ENCODE measurements at regions not wholly inside any gene's neighbourhood (a gene's known extent, or its start where the extent isn't known, plus 50 kb on each side); places are given as distances from the start of the nearest gene placed in this dataset.
A peak's percentile ranks its signal among the peaks of the same experiment; 100 is the strongest.

GRCh38 chr3:176554264-176554663 is 643.0 kb downstream of the TBL1XR1 start:
- DNase-seq (ENCODE audit: low read depth): no peak
- H3K4me3 ChIP-seq (replicated peaks; ENCODE audit: low read depth, low read length): no peak overlapping the region
- TF ChIP-seq CTCF (IDR thresholded peaks at IDR 0.05; ENCODE audit: low read length, missing control alignments): no peak

- no peak for DNase-seq (ENCODE audit: low read depth)
- TF ChIP-seq CTCF (IDR thresholded peaks at IDR 0.05; ENCODE audit: low read length, missing control alignments): no peak
- H3K4me3 ChIP-seq (replicated peaks; ENCODE audit: low read depth, low read length): no peak overlapping the region
Observed at GRCh38 chr3:176526942-176527341, 670.3 kb downstream of the TBL1XR1 start.

- peak; percentile 8 for DNase-seq (ENCODE audit: low read depth)
- no peak for TF ChIP-seq CTCF (IDR thresholded peaks at IDR 0.05; ENCODE audit: low read length, missing control alignments)
- no peak overlapping the region for H3K4me3 ChIP-seq (replicated peaks; ENCODE audit: low read depth, low read length)
Observed at GRCh38 chr3:176526225-176526624, 671.1 kb downstream of the TBL1XR1 start.

- H3K4me3 ChIP-seq (replicated peaks; ENCODE audit: low read depth, low read length): no peak overlapping the region
- DNase-seq (ENCODE audit: low read depth): no peak
- TF ChIP-seq CTCF (IDR thresholded peaks at IDR 0.05; ENCODE audit: low read length, missing control alignments): no peak
Observed at GRCh38 chr3:176523114-176523513, 674.2 kb downstream of the TBL1XR1 start.

- no peak for DNase-seq (ENCODE audit: low read depth)
- TF ChIP-seq CTCF (IDR thresholded peaks at IDR 0.05; ENCODE audit: low read length, missing control alignments): no peak
- no peak overlapping the region for H3K4me3 ChIP-seq (replicated peaks; ENCODE audit: low read depth, low read length)
Observed at GRCh38 chr3:176522436-176522835, 674.8 kb downstream of the TBL1XR1 start.

GRCh38 chr3:176521531-176522175 is 675.6 kb downstream of the TBL1XR1 start:
- no peak for TF ChIP-seq CTCF (IDR thresholded peaks at IDR 0.05; ENCODE audit: low read length, missing control alignments)
- DNase-seq (ENCODE audit: low read depth): peak; percentile 57

GRCh38 chr3:176514297-176514696 is 683.0 kb downstream of the TBL1XR1 start:
- no peak overlapping the region for H3K4me3 ChIP-seq (replicated peaks; ENCODE audit: low read depth, low read length)
- peak; percentile 58 for TF ChIP-seq CTCF (IDR thresholded peaks at IDR 0.05; ENCODE audit: low read length, missing control alignments)
- peak; percentile 87 for DNase-seq (ENCODE audit: low read depth)

More at GRCh38 chr3:176521531-176522175, 675.6 kb downstream of the TBL1XR1 start:
- no peak overlapping the region for H3K4me3 ChIP-seq (replicated peaks; ENCODE audit: low read depth, low read length)
